ENCODE measurements at regions not wholly inside any gene's neighbourhood (a gene's known extent, or its start where the extent isn't known, plus 50 kb on each side); places are given as distances from the start of the nearest gene placed in this dataset.

GRCh38 chr12:127362121-127362520 is 904.8 kb upstream of the TMEM132C start:
- DNase-seq = no peak

GRCh38 chr12:127363392-127363791 is 903.6 kb upstream of the TMEM132C start:
- no peak for DNase-seq

GRCh38 chr12:127373559-127373958 is 893.4 kb upstream of the TMEM132C start:
- DNase-seq = no peak

- no peak for DNase-seq
Observed at GRCh38 chr12:127374447-127374846, 892.5 kb upstream of the TMEM132C start.

- DNase-seq = peak; percentile 65
Observed at GRCh38 chr12:127381043-127381668, 885.8 kb upstream of the TMEM132C start.

GRCh38 chr12:127381681-127382080 is 885.3 kb upstream of the TMEM132C start:
- DNase-seq = no peak

GRCh38 chr12:127383281-127383680 is 883.7 kb upstream of the TMEM132C start:
- no peak for DNase-seq

GRCh38 chr12:127386723-127387122 is 880.2 kb upstream of the TMEM132C start:
- no peak for DNase-seq

GRCh38 chr12:127388985-127389384 is 878.0 kb upstream of the TMEM132C start:
- DNase-seq = no peak

GRCh38 chr12:127389923-127390322 is 877.0 kb upstream of the TMEM132C start:
- no peak for DNase-seq

GRCh38 chr12:127393465-127393864 is 873.5 kb upstream of the TMEM132C start:
- DNase-seq = no peak

GRCh38 chr12:127393896-127394295 is 873.1 kb upstream of the TMEM132C start:
- no peak for DNase-seq

GRCh38 chr12:127396734-127397133 is 870.2 kb upstream of the TMEM132C start:
- no peak for DNase-seq

- no peak for DNase-seq
Observed at GRCh38 chr12:127398016-127398710, 868.8 kb upstream of the TMEM132C start.

GRCh38 chr12:127399451-127399850 is 867.5 kb upstream of the TMEM132C start:
- no peak for DNase-seq

GRCh38 chr12:127400221-127400620 is 866.7 kb upstream of the TMEM132C start:
- no peak for DNase-seq

GRCh38 chr12:127401005-127401404 is 866.0 kb upstream of the TMEM132C start:
- no peak for DNase-seq

GRCh38 chr12:127401536-127401935 is 865.4 kb upstream of the TMEM132C start:
- no peak for DNase-seq

- DNase-seq = no peak
Observed at GRCh38 chr12:127411166-127411915, 855.6 kb upstream of the TMEM132C start.

GRCh38 chr12:127411981-127412380 is 855.0 kb upstream of the TMEM132C start:
- DNase-seq = no peak

- DNase-seq = no peak
Observed at GRCh38 chr12:127412866-127413265, 854.1 kb upstream of the TMEM132C start.

GRCh38 chr12:127414186-127414585 is 852.8 kb upstream of the TMEM132C start:
- DNase-seq = no peak

GRCh38 chr12:127414636-127415035 is 852.3 kb upstream of the TMEM132C start:
- no peak for DNase-seq

GRCh38 chr12:127416796-127417195 is 850.2 kb upstream of the TMEM132C start:
- no peak for DNase-seq

All from stimulated activated CD8-positive, alpha-beta memory T cell treated with anti-CD3 and anti-CD28 coated beads, Interleukin-4, amount 100 ng/mL, for 48 hours (primary cell).